KMS-11 (cell line): ENCODE measurements at regions not wholly inside any gene's neighbourhood (a gene's known extent, or its start where the extent isn't known, plus 50 kb on each side); places are given as distances from the start of the nearest gene placed in this dataset.

Experiments used
- H2AFZ ChIP-seq: fragments of 200-600 bp; sonication (generic); 2 replicates; pipeline ENCODE4 v1.6.1; 2016; ENCODE audit warnings: antibody characterized with exemption, mixed run types, low read depth
- H3K27ac ChIP-seq: fragments of 200-600 bp; sonication (generic); 2 replicates; pipeline ENCODE4 v1.6.1; 2016; ENCODE audit warnings: mild to moderate bottlenecking, mixed run types
- H3K27me3 ChIP-seq: fragments of 200-600 bp; sonication (generic); 2 replicates; pipeline ENCODE4 v1.6.1; 2017; ENCODE audit warnings: mild to moderate bottlenecking, low read depth, mixed run types, moderate library complexity; ENCODE audit not compliant: insufficient read depth
- H3K36me3 ChIP-seq: fragments of 200-600 bp; sonication (generic); 2 replicates; pipeline ENCODE4 v1.6.1; 2017; ENCODE audit warnings: mild to moderate bottlenecking, mixed run types; ENCODE audit not compliant: insufficient read depth
- H3K4me1 ChIP-seq: fragments of 200-600 bp; sonication (generic); 2 replicates; pipeline ENCODE4 v1.6.1; 2016; ENCODE audit warnings: mild to moderate bottlenecking, low read depth, mixed run types; ENCODE audit not compliant: poor library complexity, severe bottlenecking
- H3K4me2 ChIP-seq: fragments of 200-600 bp; sonication (generic); 2 replicates; pipeline ENCODE4 v1.7.0; 2016; ENCODE audit warnings: mild to moderate bottlenecking, mixed run types
- H3K4me3 ChIP-seq: fragments of 200-600 bp; sonication (generic); IDR thresholded peaks from 2 replicates; pipeline ENCODE4 v1.6.1; 2017; ENCODE audit warnings: low read depth, low read length, mixed read lengths; ENCODE audit not compliant: insufficient read depth
- H3K79me2 ChIP-seq: fragments of 200-600 bp; sonication (generic); 2 replicates; pipeline ENCODE4 v1.6.1; 2016; ENCODE audit warnings: low read depth, mixed run types; ENCODE audit not compliant: insufficient read depth
- H3K9ac ChIP-seq: fragments of 200-600 bp; sonication (generic); 2 replicates; pipeline ENCODE4 v1.6.1; 2016; ENCODE audit warnings: mild to moderate bottlenecking, mixed run types
- H4K20me1 ChIP-seq: fragments of 200-600 bp; sonication (generic); 2 replicates; pipeline ENCODE4 v1.6.1; 2016; ENCODE audit warnings: mild to moderate bottlenecking, mixed run types; ENCODE audit not compliant: insufficient read depth
- CTCF ChIP-seq: fragments of 200-600 bp; sonication (generic); conservative IDR thresholded peaks from 2 replicates; pipeline ENCODE4 v1.6.1; 2017; ENCODE audit warnings: low read depth, mild to moderate bottlenecking, antibody characterized with exemption, low read length, moderate library complexity, mixed read lengths

GRCh38 chr1:21351901-21352300 lies 61.6 kb upstream of the ECE1 start:
- Histone ChIP-seq H3K27me3 (no peaks in the 10 kb centered on the region), H3K79me2 (no peaks in the 10 kb centered on the region), H3K4me2 (no peak overlapping the region), H3K4me3 (no peak overlapping the region), H3K36me3 (no peaks in the 10 kb centered on the region), H4K20me1 (no peaks in the 10 kb centered on the region), H3K27ac (no peak overlapping the region), H3K4me1 (no peaks in the 10 kb centered on the region), H3K9ac (no peak overlapping the region), H2AFZ (no peak overlapping the region)
- no peak for TF ChIP-seq CTCF

GRCh38 chr1:21350202-21350885 lies 60.1 kb upstream of the ECE1 start:
- Histone ChIP-seq H3K4me1 (no peaks in the 10 kb centered on the region), H3K4me3 (no peak overlapping the region), H3K27me3 (no peaks in the 10 kb centered on the region), H3K4me2 (no peak overlapping the region), H3K27ac (no peak overlapping the region), H4K20me1 (no peaks in the 10 kb centered on the region), H3K9ac (no peak overlapping the region), H2AFZ (no peak overlapping the region), H3K79me2 (no peaks in the 10 kb centered on the region), H3K36me3 (no peaks in the 10 kb centered on the region)
- no peak for TF ChIP-seq CTCF

- H3K4me3 ChIP-seq, result no peak overlapping the region
- H3K4me2 ChIP-seq, result no peak overlapping the region
- H3K27ac ChIP-seq, result no peak overlapping the region
- H3K79me2 ChIP-seq, result no peaks in the 10 kb centered on the region
- H3K9ac ChIP-seq, result no peak overlapping the region
- no peak overlapping the region for H2AFZ ChIP-seq
- no peaks in the 10 kb centered on the region for H4K20me1 ChIP-seq
- no peaks in the 10 kb centered on the region for H3K27me3 ChIP-seq
- TF ChIP-seq CTCF, result no peak
- no peaks in the 10 kb centered on the region for H3K36me3 ChIP-seq
- H3K4me1 ChIP-seq, result peaks cover under 1% of the 10 kb centered on the region
Measured at GRCh38 chr1:21349693-21350092, 59.4 kb upstream of the ECE1 start.

GRCh38 chr1:21347072-21347581 lies 56.9 kb upstream of the ECE1 start:
- H3K4me3 ChIP-seq, result no peak overlapping the region

More at GRCh38 chr1:21347072-21347581, 56.9 kb upstream of the ECE1 start:
- no peak for TF ChIP-seq CTCF
- no peak overlapping the region for H3K27ac ChIP-seq
- no peaks in the 10 kb centered on the region for H3K79me2 ChIP-seq
- peaks cover 16% of the 10 kb centered on the region for H3K4me1 ChIP-seq
- H3K4me2 ChIP-seq, result no peak overlapping the region
- H4K20me1 ChIP-seq, result no peaks in the 10 kb centered on the region
- H3K36me3 ChIP-seq, result no peaks in the 10 kb centered on the region
- H3K9ac ChIP-seq, result no peak overlapping the region
- H3K27me3 ChIP-seq, result no peaks in the 10 kb centered on the region
- no peak overlapping the region for H2AFZ ChIP-seq
